MM.1S (cell line): ENCODE measurements at regions not wholly inside any gene's neighbourhood (a gene's known extent, or its start where the extent isn't known, plus 50 kb on each side); places are given as distances from the start of the nearest gene placed in this dataset.

Experiments
- DNase-seq: peaks from one replicate; pipeline ENCODE4 v3.0.0-alpha.2; 2015
- H2AFZ ChIP-seq: fragments of 300-600 bp; sonication (generic); 2 replicates; pipeline ENCODE4 v1.6.0; 2016; ENCODE audit warnings: antibody characterized with exemption, low read length
- H3F3A ChIP-seq: fragments of 300-600 bp; sonication (generic); 2 replicates; pipeline ENCODE4 v1.6.1; 2016; ENCODE audit warnings: mild to moderate bottlenecking, antibody characterized with exemption, low read length, moderate library complexity, mixed read lengths; ENCODE audit not compliant: insufficient read depth
- H3K27ac ChIP-seq: fragments of 300-600 bp; sonication (generic); 2 replicates; pipeline ENCODE4 v1.5.1; 2016; ENCODE audit warnings: mild to moderate bottlenecking, low read length
- H3K27me3 ChIP-seq: fragments of 300-600 bp; sonication (generic); replicated peaks from 2 replicates; pipeline ENCODE4 v1.6.0; 2016; ENCODE audit warnings: low read length; ENCODE audit not compliant: insufficient read depth
- H3K36me3 ChIP-seq: fragments of 300-600 bp; sonication (generic); replicated peaks from 2 replicates; pipeline ENCODE4 v1.6.1; 2016; ENCODE audit warnings: mild to moderate bottlenecking, low read length, mixed read lengths; ENCODE audit not compliant: insufficient read depth
- H3K4me1 ChIP-seq: fragments of 300-600 bp; sonication (generic); 2 replicates; pipeline ENCODE4 v1.6.1; 2016; ENCODE audit warnings: low read length, mixed read lengths
- H3K4me2 ChIP-seq: fragments of 300-600 bp; sonication (generic); 2 replicates; pipeline ENCODE4 v1.6.0; 2016; ENCODE audit warnings: low read depth, low read length
- H3K4me3 ChIP-seq: fragments of 300-600 bp; sonication (generic); 2 replicates; pipeline ENCODE4 v1.5.1; 2016; ENCODE audit warnings: low read length, mixed read lengths
- H3K79me2 ChIP-seq: fragments of 300-600 bp; sonication (generic); 2 replicates; pipeline ENCODE4 v1.6.1; 2016; ENCODE audit warnings: mixed run types, low read length, mixed read lengths
- H3K9ac ChIP-seq: fragments of 300-600 bp; sonication (generic); 2 replicates; pipeline ENCODE4 v1.6.1; 2016; ENCODE audit warnings: low read length, mixed read lengths
- H3K9me2 ChIP-seq: fragments of 300-600 bp; sonication (generic); replicated peaks from 2 replicates; pipeline ENCODE4 v1.6.1; 2016; ENCODE audit warnings: mild to moderate bottlenecking, low read length, mixed read lengths; ENCODE audit not compliant: insufficient read depth
- H3K9me3 ChIP-seq: fragments of 300-600 bp; sonication (generic); replicated peaks from 2 replicates; pipeline ENCODE4 v1.6.1; 2016; ENCODE audit warnings: mild to moderate bottlenecking, low read length, mixed read lengths; ENCODE audit not compliant: insufficient read depth
- H4K20me1 ChIP-seq: fragments of 300-600 bp; sonication (generic); 2 replicates; pipeline ENCODE4 v1.6.1; 2016; ENCODE audit warnings: mild to moderate bottlenecking, low read length, moderate library complexity, mixed read lengths; ENCODE audit not compliant: insufficient read depth
- CTCF ChIP-seq: fragments of 300-600 bp; sonication (generic); IDR thresholded peaks from 2 replicates; pipeline ENCODE4 v1.5.1; 2016; ENCODE audit warnings: antibody characterized with exemption, low read length, mixed read lengths
- EZH2 ChIP-seq: fragments of 300-600 bp; sonication (generic); optimal IDR thresholded peaks from 2 replicates; pipeline ENCODE3; 2017; ENCODE audit warnings: low read depth, mild to moderate bottlenecking, antibody characterized with exemption, low read length, mixed read lengths
- EZH2phosphoT487 ChIP-seq: fragments of 300-600 bp; sonication (generic); IDR thresholded peaks from 2 replicates; pipeline ENCODE4 v1.6.1; 2018; ENCODE audit warnings: antibody characterized with exemption, low read length

- H3K4me3 ChIP-seq = no peak overlapping the region
- H3K4me1 ChIP-seq = no peaks in the 10 kb centered on the region
- H3K9me2 ChIP-seq = no peaks in the 10 kb centered on the region
- H3K9me3 ChIP-seq = no peaks in the 10 kb centered on the region
- TF ChIP-seq CTCF (no peak), EZH2 (no peak), EZH2phosphoT487 (no peak)
- H3K27me3 ChIP-seq = no peaks in the 10 kb centered on the region
- no peak for DNase-seq
- H3K27ac ChIP-seq = no peak overlapping the region
- no peak overlapping the region for H2AFZ ChIP-seq
- no peaks in the 10 kb centered on the region for H4K20me1 ChIP-seq
- no peaks in the 10 kb centered on the region for H3K79me2 ChIP-seq
- no peak overlapping the region for H3K4me2 ChIP-seq
- H3K9ac ChIP-seq = no peak overlapping the region
- H3K36me3 ChIP-seq = no peaks in the 10 kb centered on the region
- H3F3A ChIP-seq = no peaks in the 10 kb centered on the region
Measured at GRCh38 chr14:106276326-106277267, 750.2 kb downstream of the TMEM121 start.

GRCh38 chr14:106277503-106277902 lies 751.1 kb downstream of the TMEM121 start:
- Histone ChIP-seq H3K27ac (no peak overlapping the region), H3K9ac (no peak overlapping the region), H3K4me3 (no peak overlapping the region), H3K27me3 (no peaks in the 10 kb centered on the region), H4K20me1 (no peaks in the 10 kb centered on the region), H3F3A (no peaks in the 10 kb centered on the region), H3K36me3 (no peaks in the 10 kb centered on the region), H3K4me1 (no peaks in the 10 kb centered on the region), H2AFZ (no peak overlapping the region), H3K79me2 (no peaks in the 10 kb centered on the region), H3K9me2 (no peaks in the 10 kb centered on the region), H3K9me3 (no peaks in the 10 kb centered on the region), H3K4me2 (no peak overlapping the region)
- no peak for TF ChIP-seq EZH2phosphoT487
- TF ChIP-seq EZH2 = no peak
- no peak for TF ChIP-seq CTCF
- no peak for DNase-seq

GRCh38 chr14:106280876-106281275 lies 754.5 kb downstream of the TMEM121 start:
- TF ChIP-seq CTCF (no peak), EZH2phosphoT487 (no peak), EZH2 (no peak)
- Histone ChIP-seq H2AFZ (no peak overlapping the region), H3K36me3 (no peaks in the 10 kb centered on the region), H3K4me2 (no peak overlapping the region), H3K79me2 (no peaks in the 10 kb centered on the region), H3K4me1 (no peaks in the 10 kb centered on the region), H3K9ac (no peak overlapping the region), H3K4me3 (no peak overlapping the region), H3K27me3 (no peaks in the 10 kb centered on the region), H3K9me3 (no peaks in the 10 kb centered on the region), H3K27ac (no peak overlapping the region), H3F3A (no peaks in the 10 kb centered on the region), H4K20me1 (no peaks in the 10 kb centered on the region), H3K9me2 (no peaks in the 10 kb centered on the region)
- DNase-seq = no peak
